Ectodermal cell (in vitro differentiated cells): ENCODE measurements at regions not wholly inside any gene's neighbourhood (a gene's known extent, or its start where the extent isn't known, plus 50 kb on each side); places are given as distances from the start of the nearest gene placed in this dataset.
"Not testable (repeated sequence)": the region's sequence is repeated elsewhere in the genome, so short reads cannot be mapped to it uniquely, and the experiment has no call there.

Experiments used
- H3K27ac ChIP-seq: 2 replicates; pipeline ENCODE4 v1.7.0; 2013; ENCODE audit warnings: mild to moderate bottlenecking, low read depth, low read length; ENCODE audit not compliant: insufficient read depth, poor library complexity, severe bottlenecking
- H3K27me3 ChIP-seq: 2 replicates; pipeline ENCODE4 v1.7.0; 2013; ENCODE audit warnings: mild to moderate bottlenecking, low read length; ENCODE audit not compliant: insufficient read depth, control insufficient read depth, poor library complexity, severe bottlenecking
- H3K36me3 ChIP-seq: one replicate; pipeline ENCODE4 v1.7.0; 2013; ENCODE audit warnings: low read length; ENCODE audit not compliant: control insufficient read depth, insufficient read depth
- H3K4me1 ChIP-seq: one replicate; pipeline ENCODE4 v1.7.0; 2013; ENCODE audit warnings: low read length; ENCODE audit not compliant: control insufficient read depth, insufficient read depth
- H3K4me3 ChIP-seq: 2 replicates; pipeline ENCODE4 v1.7.0; 2013; ENCODE audit warnings: low read depth, low read length, control low read depth; ENCODE audit not compliant: insufficient read depth
- H3K9me3 ChIP-seq: 2 replicates; pipeline ENCODE4 v1.7.0; 2013; ENCODE audit warnings: mild to moderate bottlenecking, low read length, moderate library complexity; ENCODE audit not compliant: control insufficient read depth
- WGBS, 2 experiments: methylation state at CpG; one replicate each; pipeline ENCODE4 v1.1.7; 2013; ENCODE audit warnings: missing lambda C conversion rate in 2 of 2; 5-methylcytosine and 5-hydroxymethylcytosine counted together

DNA sequence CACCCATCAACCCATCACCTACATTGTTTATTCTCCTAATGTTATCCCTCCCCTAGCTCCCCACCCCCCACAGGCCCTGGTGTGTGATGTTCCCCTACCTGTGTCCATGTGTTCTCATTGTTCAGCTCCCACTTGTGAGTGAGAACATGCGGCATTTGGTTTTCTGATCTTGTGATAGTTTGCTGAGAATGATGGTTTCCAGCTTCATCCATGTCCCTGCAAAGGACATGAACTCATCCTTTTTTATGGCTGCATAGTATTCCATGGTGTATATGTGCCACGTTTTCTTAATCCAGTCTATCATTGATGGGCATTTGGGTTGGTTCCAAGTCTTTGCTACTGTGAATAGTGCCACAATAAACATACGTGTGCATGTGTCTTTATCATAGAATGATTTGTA is 118.1 kb upstream of the IER5L start:
- not testable (repeated sequence) for H3K36me3 ChIP-seq, H3K4me1 ChIP-seq, H3K9me3 ChIP-seq, H3K4me3 ChIP-seq, H3K27me3 ChIP-seq, H3K27ac ChIP-seq
- WGBS, 2 experiments = 78 to 79% methylated on average over 2 to 3 of the region's 3 CpGs

DNA sequence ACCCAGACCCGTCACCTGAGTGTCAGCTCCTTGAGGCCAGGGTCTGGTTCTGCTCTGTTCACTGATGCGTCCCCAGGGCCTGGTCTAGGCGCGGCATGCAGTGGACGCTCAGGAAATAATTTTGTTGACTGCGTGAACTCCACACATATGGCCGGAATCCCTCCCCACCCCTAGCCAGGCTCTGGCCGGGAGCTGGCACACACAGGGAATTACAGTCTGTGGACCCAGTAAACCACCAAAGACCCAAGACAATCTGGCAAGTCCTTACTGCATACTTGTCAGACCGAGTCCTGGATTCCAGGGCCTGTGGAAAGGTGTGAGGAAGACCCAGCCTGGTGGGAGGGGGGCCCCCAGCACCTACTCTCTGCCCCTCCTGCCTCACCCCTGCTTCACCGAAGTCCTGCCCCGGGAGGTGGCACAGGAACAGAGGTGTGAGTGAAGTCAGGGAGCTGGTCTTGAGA is 113.0 kb upstream of the IER5L start:
- peaks cover 29% of the 10 kb centered on the region for H3K4me1 ChIP-seq
- H3K27ac ChIP-seq = no peak overlapping the region
- no peaks in the 10 kb centered on the region for H3K9me3 ChIP-seq
- H3K4me3 ChIP-seq = no peak overlapping the region
- WGBS, 2 experiments = 94% methylated on average over 11 of the region's 11 CpGs
- H3K27me3 ChIP-seq = no peaks in the 10 kb centered on the region
- H3K36me3 ChIP-seq = no peaks in the 10 kb centered on the region

- no peak overlapping the region for H3K4me3 ChIP-seq
- no peaks in the 10 kb centered on the region for H3K9me3 ChIP-seq
- H3K4me1 ChIP-seq = peaks cover 29% of the 10 kb centered on the region
- whole genome bisulfite sequencing, 2 experiments = 91 to 93% methylated on average over 16 of the region's 16 CpGs
- no peaks in the 10 kb centered on the region for H3K36me3 ChIP-seq
- H3K27me3 ChIP-seq = no peaks in the 10 kb centered on the region
- no peak overlapping the region for H3K27ac ChIP-seq
Observed at GRCh38 chr9:129290606-129291005, 112.5 kb upstream of the IER5L start.

- Histone ChIP-seq H3K27me3 (no peaks in the 10 kb centered on the region), H3K9me3 (no peaks in the 10 kb centered on the region), H3K4me1 (peaks cover 29% of the 10 kb centered on the region), H3K4me3 (no peak overlapping the region), H3K27ac (no peak overlapping the region), H3K36me3 (no peaks in the 10 kb centered on the region)
- WGBS, 2 experiments = 88 to 91% methylated on average over 3 of the region's 3 CpGs
Observed at GRCh38 chr9:129289883-129290282, 111.8 kb upstream of the IER5L start.

GRCh38 chr9:129289131-129289731 is 111.2 kb upstream of the IER5L start:
- WGBS, 2 experiments = 72 to 74% methylated on average over 13 of the region's 13 CpGs

GRCh38 chr9:129287619-129288305 is 109.7 kb upstream of the IER5L start:
- 53 to 57% methylated on average over 24 of the region's 24 CpGs for WGBS, 2 experiments
- Histone ChIP-seq H3K27ac (no peak overlapping the region), H3K9me3 (no peaks in the 10 kb centered on the region), H3K4me3 (no peak overlapping the region), H3K36me3 (no peaks in the 10 kb centered on the region), H3K27me3 (no peaks in the 10 kb centered on the region), H3K4me1 (peaks cover 31% of the 10 kb centered on the region)

More at GRCh38 chr9:129289131-129289731, 111.2 kb upstream of the IER5L start:
- Histone ChIP-seq H3K9me3 (no peaks in the 10 kb centered on the region), H3K27ac (no peak overlapping the region), H3K4me1 (peaks cover 29% of the 10 kb centered on the region), H3K4me3 (no peak overlapping the region), H3K27me3 (no peaks in the 10 kb centered on the region), H3K36me3 (no peaks in the 10 kb centered on the region)

GRCh38 chr9:129285979-129286772 is 108.1 kb upstream of the IER5L start:
- Histone ChIP-seq H3K4me3 (no peak overlapping the region), H3K36me3 (no peaks in the 10 kb centered on the region), H3K4me1 (peaks cover 41% of the 10 kb centered on the region), H3K9me3 (no peaks in the 10 kb centered on the region), H3K27me3 (no peaks in the 10 kb centered on the region), H3K27ac (no peak overlapping the region)
- WGBS, 2 experiments = 90% methylated on average over 23 of the region's 23 CpGs

GRCh38 chr9:129285382-129285781 is 107.3 kb upstream of the IER5L start:
- Histone ChIP-seq H3K27me3 (no peaks in the 10 kb centered on the region), H3K9me3 (no peaks in the 10 kb centered on the region), H3K4me3 (no peak overlapping the region), H3K36me3 (no peaks in the 10 kb centered on the region), H3K27ac (no peak overlapping the region), H3K4me1 (peaks cover 44% of the 10 kb centered on the region)
- 79 to 88% methylated on average over 6 to 7 of the region's 7 CpGs for WGBS, 2 experiments

DNA sequence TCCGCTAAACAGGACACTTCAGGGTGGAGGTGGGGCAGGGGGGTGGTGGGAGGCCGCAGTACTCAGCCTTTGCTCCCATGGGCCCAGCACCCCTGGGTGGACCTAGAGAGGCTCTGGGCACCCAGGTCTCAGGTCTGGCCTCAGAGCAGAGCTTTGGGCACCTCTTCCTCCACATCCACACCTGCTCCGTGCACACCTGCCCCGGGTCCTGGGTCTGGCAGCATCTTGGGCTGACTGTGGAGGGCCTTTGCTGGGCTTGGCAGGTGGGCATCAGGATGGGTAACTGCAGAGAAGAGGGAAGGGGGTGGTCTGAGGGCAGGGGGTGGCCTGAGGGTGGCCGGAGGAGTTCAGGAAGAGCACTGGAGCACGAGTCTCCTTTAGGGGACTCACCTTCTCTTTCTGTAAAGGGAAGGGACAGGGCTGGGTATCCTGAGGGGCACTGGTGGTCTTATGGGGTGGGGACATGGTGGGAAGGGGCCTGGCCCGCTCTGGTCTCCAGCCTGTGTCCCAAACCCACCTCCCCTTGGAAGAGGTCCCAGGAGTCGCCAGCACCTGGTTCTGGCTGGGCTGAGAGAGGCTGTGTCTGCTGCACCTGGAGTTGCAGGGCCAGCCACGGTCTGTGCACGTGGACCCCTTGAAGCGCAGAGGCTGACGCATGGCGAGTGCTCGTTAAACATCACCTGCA is 106.7 kb upstream of the IER5L start:
- H3K27me3 ChIP-seq = no peaks in the 10 kb centered on the region
- no peaks in the 10 kb centered on the region for H3K36me3 ChIP-seq
- no peak overlapping the region for H3K4me3 ChIP-seq
- no peaks in the 10 kb centered on the region for H3K9me3 ChIP-seq
- peaks cover 42% of the 10 kb centered on the region for H3K4me1 ChIP-seq
- WGBS, 2 experiments = 90 to 93% methylated on average over 14 of the region's 14 CpGs
- H3K27ac ChIP-seq = no peak overlapping the region
